ENCODE measurements at regions not wholly inside any gene's neighbourhood (a gene's known extent, or its start where the extent isn't known, plus 50 kb on each side); places are given as distances from the start of the nearest gene placed in this dataset.

GRCh38 chr13:83274679-83275078 is 607.6 kb downstream of the SLITRK1 start:
- Histone ChIP-seq H4K20me1 (ENCODE audit: insufficient read depth, low read length) (no peaks in the 10 kb centered on the region), H2AFZ (ENCODE audit: low read length) (no peak overlapping the region), H3K4me1 (ENCODE audit: insufficient read depth, low read length) (no peaks in the 10 kb centered on the region), H3K4me2 (ENCODE audit: insufficient read depth, low read length) (no peak overlapping the region), H3K79me2 (ENCODE audit: insufficient read depth, low read length) (no peaks in the 10 kb centered on the region), H3K27ac (ENCODE audit: low read depth, low read length) (no peak overlapping the region), H3K4me3 (ENCODE audit: insufficient read depth, low read length) (no peak overlapping the region), H3K27me3 (ENCODE audit: insufficient read depth, low read length) (no peaks in the 10 kb centered on the region), H3K9me3 (ENCODE audit: low read depth, low read length) (peaks cover 3% of the 10 kb centered on the region), H3K36me3 (ENCODE audit: insufficient read depth, low read length) (no peaks in the 10 kb centered on the region)
- DNase-seq (ENCODE audit: insufficient read length, low spot score, missing footprints): no peak
- no peak for TF ChIP-seq CTCF (IDR thresholded peaks at IDR 0.05; ENCODE audit: extremely low read depth, low read depth, low read length)

GRCh38 chr13:83272652-83273240 is 609.5 kb downstream of the SLITRK1 start:
- no peak overlapping the region for H2AFZ ChIP-seq (ENCODE audit: low read length)
- TF ChIP-seq CTCF (IDR thresholded peaks at IDR 0.05; ENCODE audit: extremely low read depth, low read depth, low read length): no peak

GRCh38 chr13:83272076-83272475 is 610.2 kb downstream of the SLITRK1 start:
- no peaks in the 10 kb centered on the region for H3K4me1 ChIP-seq (ENCODE audit: insufficient read depth, low read length)
- no peaks in the 10 kb centered on the region for H3K36me3 ChIP-seq (ENCODE audit: insufficient read depth, low read length)
- H3K27ac ChIP-seq (ENCODE audit: low read depth, low read length): no peak overlapping the region
- no peaks in the 10 kb centered on the region for H3K9me3 ChIP-seq (ENCODE audit: low read depth, low read length)
- no peaks in the 10 kb centered on the region for H3K27me3 ChIP-seq (ENCODE audit: insufficient read depth, low read length)
- H2AFZ ChIP-seq (ENCODE audit: low read length): no peak overlapping the region
- TF ChIP-seq CTCF (IDR thresholded peaks at IDR 0.05; ENCODE audit: extremely low read depth, low read depth, low read length): no peak
- DNase-seq (ENCODE audit: insufficient read length, low spot score, missing footprints): no peak
- H3K4me2 ChIP-seq (ENCODE audit: insufficient read depth, low read length): no peak overlapping the region
- no peak overlapping the region for H3K4me3 ChIP-seq (ENCODE audit: insufficient read depth, low read length)
- no peaks in the 10 kb centered on the region for H4K20me1 ChIP-seq (ENCODE audit: insufficient read depth, low read length)
- H3K79me2 ChIP-seq (ENCODE audit: insufficient read depth, low read length): no peaks in the 10 kb centered on the region

More at GRCh38 chr13:83272652-83273240, 609.5 kb downstream of the SLITRK1 start:
- H3K27me3 ChIP-seq (ENCODE audit: insufficient read depth, low read length): no peaks in the 10 kb centered on the region
- no peaks in the 10 kb centered on the region for H3K4me1 ChIP-seq (ENCODE audit: insufficient read depth, low read length)
- H3K27ac ChIP-seq (ENCODE audit: low read depth, low read length): no peak overlapping the region
- no peaks in the 10 kb centered on the region for H3K36me3 ChIP-seq (ENCODE audit: insufficient read depth, low read length)
- DNase-seq (ENCODE audit: insufficient read length, low spot score, missing footprints): no peak
- H3K4me3 ChIP-seq (ENCODE audit: insufficient read depth, low read length): no peak overlapping the region
- no peaks in the 10 kb centered on the region for H4K20me1 ChIP-seq (ENCODE audit: insufficient read depth, low read length)
- H3K4me2 ChIP-seq (ENCODE audit: insufficient read depth, low read length): no peak overlapping the region
- H3K79me2 ChIP-seq (ENCODE audit: insufficient read depth, low read length): no peaks in the 10 kb centered on the region
- H3K9me3 ChIP-seq (ENCODE audit: low read depth, low read length): peaks cover 3% of the 10 kb centered on the region

- Histone ChIP-seq H2AFZ (ENCODE audit: low read length) (no peak overlapping the region), H3K9me3 (ENCODE audit: low read depth, low read length) (no peaks in the 10 kb centered on the region), H3K27me3 (ENCODE audit: insufficient read depth, low read length) (no peaks in the 10 kb centered on the region), H3K36me3 (ENCODE audit: insufficient read depth, low read length) (no peaks in the 10 kb centered on the region), H4K20me1 (ENCODE audit: insufficient read depth, low read length) (no peaks in the 10 kb centered on the region), H3K79me2 (ENCODE audit: insufficient read depth, low read length) (no peaks in the 10 kb centered on the region), H3K4me1 (ENCODE audit: insufficient read depth, low read length) (no peaks in the 10 kb centered on the region), H3K4me2 (ENCODE audit: insufficient read depth, low read length) (no peak overlapping the region), H3K4me3 (ENCODE audit: insufficient read depth, low read length) (no peak overlapping the region), H3K27ac (ENCODE audit: low read depth, low read length) (no peak overlapping the region)
- no peak for TF ChIP-seq CTCF (IDR thresholded peaks at IDR 0.05; ENCODE audit: extremely low read depth, low read depth, low read length)
- no peak for DNase-seq (ENCODE audit: insufficient read length, low spot score, missing footprints)
Measured at GRCh38 chr13:83265279-83265678, 617.0 kb downstream of the SLITRK1 start.

Data from osteoblast (primary cell).